DMS53 treated with DMSO at 0.1 percent for 48 hours (cell line): ENCODE measurements at regions not wholly inside any gene's neighbourhood (a gene's known extent, or its start where the extent isn't known, plus 50 kb on each side); places are given as distances from the start of the nearest gene placed in this dataset.
"Not testable (repeated sequence)": the region's sequence is repeated elsewhere in the genome, so short reads cannot be mapped to it uniquely, and the experiment has no call there.

Experiments used
- DNase-seq: peaks from one replicate; lab custom pipeline; 2025; ENCODE audit not compliant: unreplicated experiment; lab: John Stamatoyannopoulos, UW

DNA sequence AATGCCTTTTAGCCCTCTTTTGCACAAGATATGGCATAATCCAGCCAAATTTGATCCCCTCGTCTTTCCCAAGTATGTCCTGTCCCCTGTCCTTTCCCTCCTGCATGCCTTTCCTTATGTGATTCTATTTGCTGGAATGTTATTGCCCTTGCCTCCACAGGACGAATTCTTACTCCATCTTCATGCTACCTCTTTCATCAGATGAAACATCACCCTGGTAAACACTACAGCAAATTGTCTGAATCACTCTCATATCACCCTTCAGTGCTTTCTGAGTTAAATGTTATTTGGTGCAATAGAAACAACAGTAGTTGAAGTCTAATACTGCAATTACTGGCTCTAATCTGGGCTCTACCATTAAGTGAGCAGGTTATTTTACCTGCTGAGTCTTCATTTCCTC lies 52.2 kb upstream of the FAT1 start:
- DNase-seq, result no peak

DNA sequence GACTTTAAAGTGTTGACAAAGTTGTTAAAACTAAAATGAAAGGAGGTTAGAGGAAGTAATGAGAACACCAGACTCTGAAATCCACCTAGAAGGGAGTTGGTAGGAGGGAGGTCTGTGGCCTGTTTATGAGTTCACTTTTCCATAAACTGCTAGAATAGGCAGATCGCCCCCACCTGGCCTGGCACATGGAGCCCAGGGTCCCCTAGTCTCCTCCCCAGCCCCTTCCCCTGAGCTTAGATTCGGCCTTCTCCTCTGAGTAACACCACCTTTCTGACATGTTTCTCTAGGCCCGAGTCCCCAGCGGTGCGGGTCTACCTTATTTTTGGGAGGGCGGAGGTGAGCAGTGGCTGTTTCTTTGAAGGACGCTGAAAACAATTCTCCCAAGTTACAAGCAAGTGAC lies 54.5 kb upstream of the FAT1 start:
- no peak for DNase-seq

DNA sequence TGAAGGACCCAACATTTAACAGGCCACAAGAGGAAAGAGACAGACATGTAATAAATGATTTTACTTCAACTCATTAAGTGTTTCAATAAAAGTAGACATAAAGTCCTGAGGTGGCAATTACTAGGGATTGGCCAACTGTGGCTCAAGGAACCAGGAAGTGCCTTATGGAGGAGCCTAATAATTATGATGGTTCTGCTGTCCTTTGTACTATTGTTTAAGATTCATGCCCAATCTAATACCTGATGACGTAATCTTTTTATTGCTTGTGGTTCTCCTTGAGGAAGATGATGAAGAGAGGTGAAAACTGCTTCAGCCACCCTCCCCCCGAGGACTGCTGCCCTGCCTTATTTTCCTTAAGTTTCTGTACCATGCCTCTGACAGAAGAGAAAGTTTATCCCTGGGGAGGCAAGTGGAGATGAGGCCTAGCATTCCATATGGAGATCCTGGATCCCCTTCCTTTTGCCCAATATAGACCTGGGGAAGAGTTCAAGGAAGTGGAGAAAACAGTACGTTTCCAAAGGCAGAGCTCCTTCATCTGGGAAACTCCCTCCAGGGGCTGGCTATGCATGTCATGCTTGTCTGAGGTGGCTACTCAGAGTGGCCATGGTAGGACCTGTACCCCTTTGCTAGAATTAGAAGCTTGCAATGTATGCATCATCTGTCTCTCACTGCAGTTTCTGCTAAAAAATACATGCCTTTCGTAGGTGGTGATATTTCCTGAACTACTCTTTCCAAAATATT lies 56.8 kb upstream of the FAT1 start:
- DNase-seq, result no peak

DNA sequence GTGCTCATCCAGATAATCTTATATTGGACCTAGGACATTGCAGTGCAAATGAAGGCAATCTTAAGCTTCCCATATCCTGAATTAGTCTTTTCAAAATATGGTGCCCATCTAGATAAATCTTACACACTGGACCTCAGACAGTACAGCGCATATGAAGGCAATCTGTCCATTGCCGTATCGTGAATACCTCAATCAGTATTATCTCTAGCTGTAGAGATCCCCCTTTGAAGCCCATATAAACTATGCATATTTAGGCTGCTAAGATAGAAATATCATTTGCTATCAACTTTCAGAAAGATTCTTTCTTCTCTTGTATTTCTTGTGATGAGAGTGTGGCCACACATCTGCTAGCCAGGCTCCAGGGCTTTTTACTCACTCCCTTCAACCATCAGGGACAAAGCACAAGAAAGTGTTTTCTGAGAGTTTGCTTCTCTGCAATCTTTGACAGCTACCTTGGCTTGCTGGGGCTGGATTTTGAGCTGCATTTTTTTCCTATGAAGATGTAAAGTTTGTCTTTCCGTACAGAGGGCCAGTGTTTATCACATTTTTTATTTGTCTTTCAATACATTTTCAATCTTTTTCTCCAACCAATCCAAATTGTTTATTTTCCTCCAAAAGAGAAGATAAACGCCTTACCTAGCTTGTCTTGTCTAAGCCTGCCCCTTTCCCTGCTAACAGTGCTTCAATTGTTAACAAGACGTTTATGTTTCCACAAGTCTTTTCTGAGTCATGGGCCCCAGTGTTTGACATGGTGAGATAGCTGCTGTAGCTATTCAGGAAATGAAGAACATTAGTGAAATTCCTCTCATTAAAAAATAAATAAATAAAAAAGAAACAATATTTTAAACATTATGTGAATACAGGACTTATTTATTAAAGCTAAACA lies 57.6 kb upstream of the FAT1 start:
- no peak for DNase-seq

DNA sequence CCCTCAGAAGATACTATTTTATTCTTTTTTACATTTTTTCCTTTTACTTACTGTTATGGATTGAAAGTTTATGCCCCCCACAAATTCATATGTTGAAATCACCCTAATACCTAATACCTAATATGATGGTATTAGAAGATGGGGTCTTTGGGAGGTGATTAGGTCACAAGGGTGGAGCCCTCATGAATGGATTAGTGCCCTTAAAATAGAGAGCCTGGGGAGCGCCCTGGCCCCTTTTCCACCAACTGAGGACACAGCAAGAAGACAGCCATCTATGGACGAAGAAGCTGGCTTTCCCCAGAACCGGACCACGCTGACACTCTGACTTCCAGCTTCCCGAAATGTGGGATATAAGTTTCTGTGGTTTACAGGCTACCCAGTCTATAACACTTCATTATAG lies 58.6 kb upstream of the FAT1 start:
- no peak for DNase-seq

DNA sequence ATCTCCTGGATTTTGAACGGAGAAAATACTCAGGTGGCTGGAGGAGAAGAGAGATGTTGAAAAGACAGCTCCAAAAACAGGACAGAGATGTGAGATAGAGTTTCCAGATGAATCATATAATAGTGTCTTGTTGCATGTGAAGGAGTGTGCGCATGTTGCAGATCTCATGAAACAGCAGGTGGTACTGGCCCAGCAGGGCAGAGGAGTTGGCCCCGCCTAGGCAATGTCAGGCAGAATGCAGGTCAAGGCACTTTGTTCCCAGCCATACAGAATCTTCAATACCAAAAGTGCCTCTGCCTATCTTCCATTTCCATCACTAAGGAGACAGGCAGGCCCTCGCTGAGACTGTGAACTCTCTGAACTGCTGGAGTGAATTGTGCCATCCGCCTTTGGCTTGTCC lies 63.9 kb upstream of the FAT1 start:
- no peak for DNase-seq

DNA sequence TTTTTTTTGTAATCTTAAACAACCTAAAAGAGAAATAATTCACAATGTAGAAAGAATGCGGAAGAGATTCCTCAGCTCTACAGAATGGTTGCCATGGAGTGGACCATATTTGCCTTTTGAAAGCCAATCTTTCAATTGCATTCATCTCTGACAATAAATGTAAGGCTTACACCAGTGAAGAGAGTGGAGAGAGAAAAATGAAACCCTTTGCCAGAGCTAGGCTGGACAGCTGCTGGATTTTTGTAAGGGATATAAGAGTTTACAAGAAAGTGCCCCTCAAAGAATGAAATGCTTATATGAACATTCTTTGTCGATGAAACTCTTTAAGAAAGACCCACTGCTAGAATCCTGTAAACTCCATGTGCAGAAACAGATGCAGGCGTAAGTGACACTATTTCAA lies 66.0 kb upstream of the FAT1 start:
- DNase-seq, result no peak

DNA sequence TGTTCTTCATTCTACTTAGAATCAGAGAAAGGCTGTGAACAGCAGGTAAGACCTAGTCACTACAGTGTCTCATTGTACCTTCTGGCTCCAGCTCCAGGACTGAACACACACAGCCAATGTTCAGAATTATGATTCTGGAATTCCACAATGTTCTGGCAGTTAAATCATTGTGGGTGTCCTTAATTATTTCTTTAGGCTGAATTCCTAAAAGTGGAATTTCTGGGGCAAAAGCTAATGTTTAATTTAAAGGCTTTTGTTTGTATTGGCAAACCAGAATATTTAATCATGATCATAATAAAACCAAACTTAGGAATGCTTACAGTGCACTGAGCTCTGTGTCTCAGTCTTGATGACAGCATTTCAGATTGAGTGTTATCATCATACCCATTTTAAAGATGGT lies 67.0 kb upstream of the FAT1 start:
- DNase-seq, result no peak

DNA sequence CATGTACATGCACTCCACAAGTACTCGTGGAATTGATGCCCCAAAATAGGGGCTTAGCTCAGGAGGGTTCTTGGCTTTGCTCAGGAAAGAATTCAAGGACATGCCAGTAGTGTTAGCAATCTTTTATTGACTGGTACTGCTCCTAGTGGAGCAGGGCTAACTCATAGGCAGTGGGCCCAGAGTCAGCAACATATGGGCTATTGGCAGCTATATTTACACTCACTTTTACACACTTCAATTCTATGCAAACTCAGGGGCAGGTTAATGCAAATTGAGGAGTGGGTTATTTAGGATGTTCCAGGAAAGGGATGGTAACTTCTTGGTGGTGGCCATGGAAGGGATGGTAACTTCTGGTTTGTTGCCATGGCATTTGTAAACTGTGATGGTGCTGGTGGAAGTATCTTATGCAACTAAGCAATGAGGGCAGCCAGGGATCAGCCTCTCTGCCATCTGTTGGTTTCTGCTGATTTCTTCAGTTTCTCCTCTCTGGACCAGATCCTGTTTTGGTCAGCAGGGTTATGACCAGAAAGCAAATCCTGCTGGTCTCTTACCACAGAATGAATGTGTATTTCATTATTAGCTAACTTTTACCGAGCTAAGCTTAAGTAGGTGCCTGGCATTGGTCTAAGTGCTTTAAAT lies 69.2 kb upstream of the FAT1 start:
- no peak for DNase-seq

DNA sequence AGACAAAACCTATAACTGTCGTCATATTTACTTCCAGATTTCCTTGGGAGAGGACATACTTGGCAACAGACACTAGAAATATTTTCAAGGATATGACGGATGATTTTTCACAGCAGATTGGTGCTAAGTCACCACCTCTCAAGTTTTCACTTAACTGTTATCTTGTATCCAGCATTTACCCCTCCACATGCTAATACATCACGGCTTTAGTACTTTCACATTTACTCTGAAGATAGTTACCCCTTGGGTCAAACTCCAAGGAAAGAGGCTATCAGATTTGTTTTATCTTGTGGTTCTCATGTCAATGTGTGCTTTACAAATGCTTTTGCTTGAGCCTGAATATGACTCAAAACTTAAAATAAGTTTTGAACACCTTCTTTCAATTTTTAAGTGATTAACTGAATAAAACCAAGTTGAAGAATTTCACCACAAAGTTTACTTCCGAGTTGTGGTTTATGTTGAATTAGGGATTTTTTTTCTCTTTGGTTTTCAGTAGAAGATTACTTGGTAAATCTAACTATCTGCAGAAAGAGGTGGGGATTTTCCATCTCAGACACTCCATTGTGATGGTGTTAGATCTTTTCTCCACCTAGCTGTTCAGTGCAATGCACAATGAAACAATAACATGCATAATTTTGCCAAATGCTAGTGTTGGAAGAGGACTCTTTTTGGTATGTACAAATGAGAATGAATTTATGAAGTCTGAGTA lies 75.4 kb upstream of the FAT1 start:
- no peak for DNase-seq

DNA sequence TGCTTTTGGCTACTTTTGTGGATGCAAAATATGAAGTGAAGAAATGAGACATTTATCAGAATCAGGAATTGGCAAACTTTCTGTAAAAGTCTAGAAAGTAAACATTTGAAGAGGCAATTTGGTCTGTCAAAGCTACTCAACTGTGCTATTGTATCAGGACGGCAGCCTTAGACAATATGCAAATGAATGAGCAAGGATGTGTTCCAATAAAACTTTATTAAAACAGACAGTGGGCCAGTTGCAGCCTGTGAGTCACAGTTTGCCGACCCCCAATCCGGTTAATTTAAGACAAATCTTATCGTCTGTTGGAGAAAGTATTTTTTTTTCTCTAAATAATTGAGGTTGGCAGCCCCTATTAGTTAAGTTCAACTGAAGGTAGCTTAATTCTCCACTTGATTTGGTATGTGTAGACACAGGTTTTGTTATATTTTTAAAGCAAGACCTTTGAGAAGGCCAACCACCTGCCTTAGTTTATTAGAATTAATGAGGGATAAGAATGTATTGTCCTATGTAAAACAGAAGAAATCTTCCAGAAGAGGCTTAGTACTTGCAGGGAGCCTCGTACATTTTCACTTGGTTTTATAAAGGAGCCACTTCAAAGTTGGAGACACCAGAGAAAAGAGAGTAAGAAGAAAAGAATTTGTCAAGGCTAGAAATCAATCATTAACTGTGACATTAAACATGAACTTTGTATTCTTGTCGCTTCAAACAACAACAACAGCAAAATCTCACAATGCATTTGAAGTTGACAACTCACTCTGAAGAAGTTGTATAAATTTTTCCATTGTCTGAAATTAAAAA lies 81.6 kb upstream of the FAT1 start:
- no peak for DNase-seq

DNA sequence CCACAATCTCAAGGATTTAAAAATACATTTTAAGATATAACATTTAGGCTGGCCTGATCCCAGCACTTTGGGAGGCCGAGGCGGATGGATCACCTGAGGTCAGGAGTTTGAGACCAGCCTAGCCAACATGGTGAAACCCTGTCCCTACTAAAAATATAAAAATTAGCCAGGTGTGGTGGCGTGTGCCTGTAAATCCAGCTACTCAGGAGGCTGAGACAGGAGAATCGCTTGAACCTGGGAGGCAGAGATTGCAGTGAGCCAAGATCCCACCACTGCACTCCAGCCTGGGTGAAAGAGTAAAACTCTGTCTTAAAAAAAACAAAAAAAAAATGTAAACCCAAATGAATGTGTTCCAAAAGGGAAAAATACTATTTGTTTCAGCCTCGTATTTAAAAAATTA lies 82.3 kb upstream of the FAT1 start:
- not testable (repeated sequence) for DNase-seq

DNA sequence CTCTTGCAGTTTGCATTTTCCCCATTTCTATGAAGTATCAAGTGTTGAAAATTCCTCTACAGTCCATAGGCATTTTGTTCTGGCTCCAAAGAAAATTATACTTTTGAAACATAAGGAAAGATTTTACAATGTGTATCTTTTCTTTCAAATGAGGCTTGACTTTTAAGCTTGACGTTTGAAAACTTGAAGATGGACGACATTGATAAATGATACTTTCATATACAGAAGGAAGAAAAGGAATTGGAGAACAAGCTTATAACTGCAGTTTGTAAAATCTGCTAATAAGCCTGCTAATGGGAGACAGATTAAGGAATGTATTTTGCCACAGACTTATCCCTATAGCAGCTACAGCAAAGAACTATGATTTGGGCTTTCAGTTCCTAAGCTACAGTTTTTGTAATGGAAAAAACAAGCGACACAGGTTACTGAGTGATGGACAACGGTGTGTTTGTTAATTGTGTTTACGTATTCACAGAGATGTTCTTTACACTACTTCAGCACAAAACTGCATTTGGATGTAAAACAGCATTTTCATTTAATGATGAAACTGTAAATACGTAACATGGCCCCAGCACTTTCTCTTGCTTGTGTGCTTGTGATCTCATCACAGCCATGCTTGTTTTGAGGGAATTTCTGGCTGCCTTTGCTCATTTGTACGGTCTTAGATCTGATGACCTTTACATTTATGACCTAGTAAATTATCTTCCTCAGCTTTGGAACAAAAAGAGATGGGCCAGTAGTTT lies 83.2 kb upstream of the FAT1 start:
- DNase-seq, result no peak

DNA sequence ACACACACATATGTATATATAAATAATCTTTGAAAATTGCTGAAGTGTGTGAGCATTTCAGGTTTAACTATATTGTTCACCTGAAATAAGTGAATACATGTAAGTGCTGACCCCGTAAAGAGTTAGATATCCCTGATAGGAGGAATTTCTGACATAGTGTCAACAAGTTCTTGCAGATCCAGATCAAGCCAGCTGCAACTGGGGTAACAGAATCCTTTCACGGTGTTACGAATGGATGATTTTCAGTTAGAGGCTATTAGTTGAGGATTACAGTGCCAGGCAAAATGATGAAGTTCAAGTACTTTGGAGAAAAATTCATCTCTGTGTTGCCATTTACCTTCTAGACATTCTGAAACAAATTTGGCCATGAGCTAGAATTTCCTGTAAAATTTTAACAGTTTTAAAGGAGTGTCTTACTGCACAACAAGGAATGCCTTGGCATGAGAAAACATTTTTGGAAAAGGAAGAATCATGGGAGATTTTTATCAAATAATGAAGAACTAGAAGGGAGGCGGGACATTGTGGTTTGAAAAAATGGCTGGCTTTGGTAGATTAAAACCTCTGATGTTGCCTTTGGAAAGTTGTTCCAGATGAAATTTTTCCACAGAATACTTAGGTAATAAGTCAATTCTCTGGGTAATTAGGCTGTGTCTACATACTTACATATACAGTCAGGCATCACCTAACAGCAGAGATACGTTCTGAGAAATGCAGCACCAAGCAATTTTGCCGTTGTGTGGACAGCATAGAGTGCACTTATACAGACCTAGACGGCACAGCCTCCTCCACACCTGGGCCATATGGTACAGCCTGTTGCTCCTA lies 84.4 kb upstream of the FAT1 start:
- no peak for DNase-seq

DNA sequence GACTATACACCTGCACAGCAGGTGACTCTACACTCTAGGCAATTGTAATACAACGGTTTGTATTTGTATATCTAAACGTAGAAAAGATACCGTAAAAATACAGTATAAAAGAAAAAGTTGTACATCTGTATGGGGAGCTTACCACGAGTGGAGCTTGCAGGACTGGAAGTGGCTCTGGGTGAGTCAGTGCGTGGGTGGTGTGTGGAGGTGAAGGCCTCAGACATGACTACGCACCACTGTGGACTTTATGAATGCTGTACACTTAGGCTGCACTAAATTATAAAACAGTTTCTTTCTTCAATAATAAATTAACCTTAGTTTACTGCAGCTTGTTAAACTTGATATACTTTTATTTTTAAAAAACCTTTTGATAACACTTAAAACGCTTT lies 85.0 kb upstream of the FAT1 start:
- no peak for DNase-seq

DNA sequence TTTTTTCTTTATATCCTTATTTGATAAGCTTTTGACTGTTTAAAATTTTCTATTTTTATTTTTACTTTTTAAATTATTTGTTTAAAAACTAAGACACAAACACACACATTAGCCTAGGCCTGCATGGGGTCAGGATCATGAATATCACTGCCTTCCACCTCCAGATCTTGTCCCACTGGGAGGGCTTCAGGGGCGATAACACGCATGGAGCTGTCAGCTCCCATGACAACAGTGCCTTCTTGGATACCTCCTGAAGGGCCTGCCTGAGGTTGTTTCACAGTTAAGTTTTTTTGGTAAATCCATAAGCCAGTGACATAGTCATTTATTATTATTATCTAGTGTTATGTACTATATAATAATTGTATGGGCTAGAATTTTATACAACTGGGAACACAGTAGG lies 85.4 kb upstream of the FAT1 start:
- no peak for DNase-seq

DNA sequence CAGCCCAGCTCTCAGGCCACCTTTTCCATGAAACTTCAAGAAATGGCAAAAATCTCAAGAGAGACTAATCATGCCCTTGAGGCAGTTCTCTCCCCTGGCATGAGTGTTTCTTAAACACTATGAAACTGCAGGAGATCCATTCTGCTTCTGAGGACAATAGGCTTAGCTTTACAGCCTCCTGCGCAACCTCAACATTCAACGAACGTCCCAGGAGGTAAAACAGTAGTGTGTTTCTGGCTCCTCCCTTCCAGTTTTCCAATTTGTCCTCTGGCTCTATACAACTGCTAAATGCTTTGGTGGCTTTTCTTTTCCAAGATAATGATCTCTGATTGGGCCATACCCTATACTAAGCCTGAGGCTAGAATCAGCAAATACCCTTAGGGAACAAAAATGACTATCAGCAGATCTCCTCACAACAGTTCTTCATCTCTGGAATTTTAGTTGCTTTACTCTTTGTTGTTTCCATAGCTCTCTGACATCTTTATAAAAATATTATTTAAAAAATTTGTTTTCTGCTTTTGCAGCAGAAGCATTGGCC lies 87.0 kb upstream of the FAT1 start:
- no peak for DNase-seq

DNA sequence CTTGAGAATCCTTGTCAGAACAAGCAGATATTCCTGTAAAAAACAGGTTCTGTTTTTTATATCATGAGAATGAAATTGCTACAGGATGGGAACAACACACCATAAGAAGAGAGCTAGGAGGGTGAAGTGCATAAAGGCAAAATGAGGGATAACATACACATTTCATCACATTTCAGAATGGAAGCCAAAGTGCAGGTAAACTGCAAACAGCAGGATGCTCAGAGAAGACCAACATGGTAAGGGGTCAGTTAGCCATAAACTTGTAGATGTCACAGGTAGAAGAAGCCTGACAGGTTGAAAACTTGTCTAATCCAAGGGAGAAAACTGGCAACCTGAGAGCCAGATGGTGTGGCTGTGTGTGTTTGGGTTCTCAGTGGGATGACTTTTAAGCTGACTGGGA lies 88.9 kb upstream of the FAT1 start:
- no peak for DNase-seq
